T47D (cell line): ENCODE measurements at regions not wholly inside any gene's neighbourhood (a gene's known extent, or its start where the extent isn't known, plus 50 kb on each side); places are given as distances from the start of the nearest gene placed in this dataset.
"Not testable (repeated sequence)": the region's sequence is repeated elsewhere in the genome, so short reads cannot be mapped to it uniquely, and the experiment has no call there.

Source experiments
- DNase-seq, 2 experiments: peaks; one replicate each; pipeline versions ENCODE4 v3.0.0 to v3.0.0-alpha.2; 2011 to 2012; ENCODE audit warnings: low read depth in 1 of 2, low spot score in 1 of 2
- JUND ChIP-seq: IDR thresholded peaks from 2 replicates; pipeline ENCODE4 v1.6.1; 2012; ENCODE audit warnings: low read depth
- in situ Hi-C: cut with HindIII; loops from 2 replicates; pipeline ENCODE4 v1.10.0; 2016; ENCODE audit warnings: low sequenced_read_pairs, low pct_unique_long_range_greater_than_20kb

GRCh38 chr16:31581065-31581464, 53.4 kb downstream of the AHSP start:
- DNase-seq: not testable (repeated sequence)

GRCh38 chr16:31601737-31602384, 74.2 kb downstream of the AHSP start:
- in situ Hi-C loops, DNase-seq: not testable (repeated sequence)

More at GRCh38 chr16:31581065-31581464, 53.4 kb downstream of the AHSP start:
- in situ Hi-C loops: not testable (repeated sequence)

GRCh38 chr16:31618130-31618529, 90.4 kb downstream of the AHSP start:
- no peak for TF ChIP-seq JUND
- in situ Hi-C loops: no loop called here
- no peak for DNase-seq

GRCh38 chr16:31636433-31636832, 108.7 kb downstream of the AHSP start:
- no peak for TF ChIP-seq JUND
- DNase-seq: no peak
- in situ Hi-C loops: no loop called here

- in situ Hi-C loops: no loop called here
Observed at GRCh38 chr16:31641279-31641678, 113.6 kb downstream of the AHSP start.

GRCh38 chr16:31655674-31656073, 128.0 kb downstream of the AHSP start:
- DNase-seq, in situ Hi-C loops: not testable (repeated sequence)

More at GRCh38 chr16:31641279-31641678, 113.6 kb downstream of the AHSP start:
- DNase-seq: no peak
- no peak for TF ChIP-seq JUND

GRCh38 chr16:31664683-31665482, 137.2 kb downstream of the AHSP start:
- no peak for DNase-seq
- in situ Hi-C loops: no loop called here

GRCh38 chr16:31674686-31675085, 147.0 kb downstream of the AHSP start:
- no peak for TF ChIP-seq JUND
- DNase-seq: no peak
- in situ Hi-C loops: no loop called here

More at GRCh38 chr16:31664683-31665482, 137.2 kb downstream of the AHSP start:
- TF ChIP-seq JUND: no peak

- no peak for DNase-seq
- in situ Hi-C loops: no loop called here
- TF ChIP-seq JUND: no peak
Observed at GRCh38 chr16:31676731-31677130, 149.0 kb downstream of the AHSP start.

GRCh38 chr16:31678649-31679325, 151.1 kb downstream of the AHSP start:
- DNase-seq: no peak
- in situ Hi-C loops: no loop called here
- no peak for TF ChIP-seq JUND

- in situ Hi-C loops: not testable (repeated sequence)
Observed at GRCh38 chr16:31689331-31689730, 161.6 kb downstream of the AHSP start.

GRCh38 chr16:31692338-31692737, 164.6 kb downstream of the AHSP start:
- in situ Hi-C loops, DNase-seq: not testable (repeated sequence)

More at GRCh38 chr16:31689331-31689730, 161.6 kb downstream of the AHSP start:
- DNase-seq: not testable (repeated sequence)

GRCh38 chr16:31693733-31694132, 166.0 kb downstream of the AHSP start:
- TF ChIP-seq JUND: no peak
- no peak for DNase-seq
- in situ Hi-C loops: no loop called here
